CD14-positive monocyte (primary cell): ENCODE measurements at regions not wholly inside any gene's neighbourhood (a gene's known extent, or its start where the extent isn't known, plus 50 kb on each side); places are given as distances from the start of the nearest gene placed in this dataset.

Experiments
- DNase-seq, 3 donors: peaks; one replicate each; pipeline ENCODE4 v3.0.0-alpha.2; 2011 to 2022
- H2AFZ ChIP-seq: 2 replicates; pipeline ENCODE4 v1.6.0; 2012; ENCODE audit warnings: mild to moderate bottlenecking, low read depth, low read length, inconsistent platforms; ENCODE audit not compliant: insufficient read depth, poor library complexity, severe bottlenecking
- H3K27ac ChIP-seq, 2 donors: 1 replicate in 1 of 2; 2 replicates in 1 of 2; pipeline ENCODE4 v1.5.1; 2012 to 2013; ENCODE audit warnings: low read length in 2 of 2, control low read depth in 1 of 2, inconsistent platforms in 1 of 2, low read depth in 1 of 2, mild to moderate bottlenecking in 1 of 2
- H3K27me3 ChIP-seq, 2 donors: one replicate each; pipeline versions ENCODE4 v1.6.0 to v1.6.1; 2011 to 2013; ENCODE audit warnings: low read length in 2 of 2; ENCODE audit not compliant: control insufficient read depth in 2 of 2, insufficient read depth in 2 of 2
- H3K36me3 ChIP-seq, 2 donors: replicated peaks in 1 of 2; 1 replicate in 1 of 2; 2 replicates in 1 of 2; pipeline versions ENCODE4 v1.5.1 to v1.6.1; 2012 to 2013; ENCODE audit warnings: low read length in 2 of 2, control low read depth in 1 of 2, inconsistent platforms in 1 of 2, mild to moderate bottlenecking in 1 of 2; ENCODE audit not compliant: insufficient read depth in 2 of 2, control insufficient read depth in 1 of 2
- H3K4me1 ChIP-seq, 2 donors: 1 replicate in 1 of 2; 2 replicates in 1 of 2; pipeline versions ENCODE4 v1.5.1 to v1.6.1; 2012 to 2013; ENCODE audit warnings: low read length in 2 of 2, control low read depth in 1 of 2, inconsistent platforms in 1 of 2, mild to moderate bottlenecking in 1 of 2, moderate library complexity in 1 of 2; ENCODE audit not compliant: insufficient read depth in 2 of 2, control insufficient read depth in 1 of 2
- H3K4me2 ChIP-seq: replicated peaks from 2 replicates; pipeline ENCODE3; 2012; ENCODE audit warnings: low read length, moderate library complexity, mild to moderate bottlenecking; ENCODE audit not compliant: poor library complexity, severe bottlenecking; ENCODE audit errors: extremely low read depth
- H3K4me3 ChIP-seq, 3 experiments: fragments of 200-600 bp in 1 of 3; sonication (generic) in 1 of 3; replicated peaks in 1 of 3; 1 replicate in 2 of 3; 2 replicates in 1 of 3; pipeline ENCODE4 v1.5.1; 2011 to 2013; ENCODE audit warnings: low read length in 3 of 3, mild to moderate bottlenecking in 3 of 3, control low read depth in 2 of 3, low read depth in 2 of 3, inconsistent platforms in 1 of 3, moderate library complexity in 1 of 3
- H3K79me2 ChIP-seq: 2 replicates; pipeline ENCODE4 v1.6.0; 2012; ENCODE audit warnings: mild to moderate bottlenecking, control low read depth, inconsistent platforms, low read length, moderate library complexity; ENCODE audit not compliant: insufficient read depth
- H3K9ac ChIP-seq: 2 replicates; pipeline ENCODE4 v1.6.0; 2017; ENCODE audit warnings: low read length, mild to moderate bottlenecking; ENCODE audit not compliant: insufficient read depth, poor library complexity, severe bottlenecking
- H3K9me3 ChIP-seq, 2 donors: replicated peaks in 1 of 2; 1 replicate in 1 of 2; 2 replicates in 1 of 2; pipeline versions ENCODE4 v1.5.1 to v1.6.1; 2012 to 2013; ENCODE audit warnings: low read length in 2 of 2, control low read depth in 1 of 2; ENCODE audit not compliant: control insufficient read depth in 1 of 2, insufficient read depth in 1 of 2
- H4K20me1 ChIP-seq: 2 replicates; pipeline ENCODE4 v1.6.0; 2012; ENCODE audit warnings: mild to moderate bottlenecking, low read length, control low read depth, moderate library complexity; ENCODE audit not compliant: insufficient read depth
- H3K27ac Mint-ChIP-seq, 7 donors: one replicate each; pipeline ENCODE4 v1.8.0; 2020; ENCODE audit warnings: mild to moderate bottlenecking in 7 of 7, mixed read lengths in 7 of 7, moderate library complexity in 6 of 7, inconsistent platforms in 2 of 7
- H3K27me3 Mint-ChIP-seq, 3 donors: one replicate each; pipeline ENCODE4 v1.8.0; 2021 to 2022; ENCODE audit warnings: low read depth in 3 of 3, mild to moderate bottlenecking in 3 of 3, mixed read lengths in 3 of 3, moderate library complexity in 3 of 3, inconsistent platforms in 1 of 3
- H3K36me3 Mint-ChIP-seq, 2 donors: one replicate each; pipeline ENCODE4 v1.8.0; 2020; ENCODE audit warnings: mixed read lengths in 2 of 2, inconsistent platforms in 1 of 2, mild to moderate bottlenecking in 1 of 2
- H3K4me1 Mint-ChIP-seq: one replicate; pipeline ENCODE4 v1.8.0; 2020; ENCODE audit warnings: mild to moderate bottlenecking, mixed read lengths
- H3K4me3 Mint-ChIP-seq, 2 donors: one replicate each; pipeline ENCODE4 v1.8.0; 2020; ENCODE audit warnings: mild to moderate bottlenecking in 2 of 2, mixed read lengths in 2 of 2, moderate library complexity in 1 of 2
- H3K9me3 Mint-ChIP-seq, 7 donors: one replicate each; pipeline ENCODE4 v1.8.0; 2020 to 2022; ENCODE audit warnings: mixed read lengths in 7 of 7, mild to moderate bottlenecking in 6 of 7, moderate library complexity in 6 of 7, inconsistent platforms in 2 of 7
- WGBS: methylation state at CpG from one replicate; pipeline ENCODE4 v1.1.5; 2013; ENCODE audit warnings: missing lambda C conversion rate; ENCODE audit not compliant: insufficient coverage; 5-methylcytosine and 5-hydroxymethylcytosine counted together
- intact Hi-C, 2 donors: fragments of 100-400 bp; cut with micrococcal nuclease; formaldehyde crosslinking; loops; one replicate each; pipeline versions ENCODE4 v1.15.0 to v1.15.1; 2023
- TF ChIP-seq, protein P1 (sequence below): fragments of 200-600 bp; IDR thresholded peaks from one replicate; pipeline ENCODE4 v1.8.0; 2022; ENCODE audit warnings: antibody characterized with exemption, mild to moderate bottlenecking

DNA sequence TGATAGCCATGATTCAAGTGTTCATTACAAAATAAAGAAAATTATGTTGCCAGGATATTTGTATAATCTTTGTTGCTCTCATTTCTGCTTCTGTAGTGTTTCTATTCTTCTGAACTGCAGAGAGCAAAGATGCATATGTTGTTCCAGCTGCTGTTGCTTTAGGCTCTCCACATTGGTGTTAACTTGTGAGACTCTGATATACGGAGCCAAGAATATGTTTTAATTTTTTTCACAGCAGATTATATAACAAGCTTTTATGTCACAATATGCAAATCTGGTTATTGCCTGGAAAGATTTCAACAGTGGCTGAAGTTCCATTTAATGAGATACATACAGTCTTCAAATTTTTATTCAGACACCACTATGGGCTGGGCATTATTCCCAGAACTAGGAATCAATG, 655.0 kb downstream of the GRXCR1 start:
- TF ChIP-seq, protein P1, sequence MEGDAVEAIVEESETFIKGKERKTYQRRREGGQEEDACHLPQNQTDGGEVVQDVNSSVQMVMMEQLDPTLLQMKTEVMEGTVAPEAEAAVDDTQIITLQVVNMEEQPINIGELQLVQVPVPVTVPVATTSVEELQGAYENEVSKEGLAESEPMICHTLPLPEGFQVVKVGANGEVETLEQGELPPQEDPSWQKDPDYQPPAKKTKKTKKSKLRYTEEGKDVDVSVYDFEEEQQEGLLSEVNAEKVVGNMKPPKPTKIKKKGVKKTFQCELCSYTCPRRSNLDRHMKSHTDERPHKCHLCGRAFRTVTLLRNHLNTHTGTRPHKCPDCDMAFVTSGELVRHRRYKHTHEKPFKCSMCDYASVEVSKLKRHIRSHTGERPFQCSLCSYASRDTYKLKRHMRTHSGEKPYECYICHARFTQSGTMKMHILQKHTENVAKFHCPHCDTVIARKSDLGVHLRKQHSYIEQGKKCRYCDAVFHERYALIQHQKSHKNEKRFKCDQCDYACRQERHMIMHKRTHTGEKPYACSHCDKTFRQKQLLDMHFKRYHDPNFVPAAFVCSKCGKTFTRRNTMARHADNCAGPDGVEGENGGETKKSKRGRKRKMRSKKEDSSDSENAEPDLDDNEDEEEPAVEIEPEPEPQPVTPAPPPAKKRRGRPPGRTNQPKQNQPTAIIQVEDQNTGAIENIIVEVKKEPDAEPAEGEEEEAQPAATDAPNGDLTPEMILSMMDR: no peak
- Histone ChIP-seq H3K9ac (no peak overlapping the region), H3K4me2 (no peak overlapping the region), H2AFZ (no peak overlapping the region), H3K79me2 (no peaks in the 10 kb centered on the region), H3K27ac (no peak overlapping the region), H4K20me1 (no peaks in the 10 kb centered on the region), H3K27me3 (no peaks in the 10 kb centered on the region), H3K36me3 (no peaks in the 10 kb centered on the region), H3K9me3 (peaks cover 15 to 17% of the 10 kb centered on the region in 2 donors), H3K4me1 (no peaks in the 10 kb centered on the region), H3K4me3 (no peak overlapping the region)
- Mint-ChIP-seq H3K27me3 (no peaks in the 10 kb centered on the region), H3K4me3 (no peak overlapping the region), H3K9me3 (peaks cover 5 to 15% (median 9%) of the 10 kb centered on the region in 7 donors), H3K27ac (no peak overlapping the region), H3K4me1 (no peaks in the 10 kb centered on the region), H3K36me3 (no peaks in the 10 kb centered on the region)
- no peak for DNase-seq
- intact Hi-C loops: no loop called here
- WGBS: no CpG with 5 or more reads among the region's 1 CpG

DNA sequence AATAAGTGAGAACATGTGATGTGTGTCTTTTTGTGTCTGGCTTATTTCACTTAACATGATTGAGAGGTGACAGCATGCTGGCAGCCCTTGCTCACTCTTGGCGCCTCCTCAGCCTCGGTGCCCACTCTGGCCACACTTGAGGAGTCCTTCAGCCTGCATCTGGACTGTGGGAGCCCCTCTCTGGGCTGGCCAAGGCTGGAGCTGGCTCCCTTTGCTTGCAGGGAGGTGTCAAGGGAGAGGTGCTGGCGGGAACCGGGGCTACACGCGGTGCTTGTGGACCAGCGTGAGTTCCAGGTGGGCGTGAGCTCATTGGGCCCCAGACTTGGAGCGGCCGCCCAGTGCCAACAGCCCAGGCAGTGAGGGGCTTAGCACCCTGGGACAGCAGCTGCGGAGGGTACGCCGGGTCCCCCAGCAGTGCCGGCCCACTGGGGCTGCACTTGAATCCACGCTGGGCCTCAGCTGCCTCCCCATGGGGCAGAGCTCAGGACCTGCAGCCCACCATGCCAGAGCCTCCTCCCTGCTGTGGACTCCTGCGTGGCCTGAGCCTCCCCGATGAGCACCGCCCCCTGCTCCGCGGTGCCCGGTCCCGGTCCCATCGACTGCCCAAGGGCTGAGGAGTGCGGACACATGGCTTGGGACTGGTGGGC, 658.6 kb downstream of the GRXCR1 start:
- Mint-ChIP-seq H3K4me1 (no peaks in the 10 kb centered on the region), H3K36me3 (no peaks in the 10 kb centered on the region), H3K27me3 (no peaks in the 10 kb centered on the region), H3K9me3 (peaks cover 11 to 23% (median 14%) of the 10 kb centered on the region in 7 donors), H3K27ac (no peak overlapping the region), H3K4me3 (no peak overlapping the region)
- H2AFZ ChIP-seq: no peak overlapping the region
- no peaks in the 10 kb centered on the region for H3K36me3 ChIP-seq
- H3K4me1 ChIP-seq: no peaks in the 10 kb centered on the region
- TF ChIP-seq, protein P1: no peak
- intact Hi-C loops: no loop called here
- WGBS: 82% methylated on average over 23 of the region's 24 CpGs
- peaks cover 28 to 31% of the 10 kb centered on the region in 2 donors for H3K9me3 ChIP-seq
- no peak overlapping the region for H3K4me2 ChIP-seq
- no peak overlapping the region for H3K9ac ChIP-seq
- no peak for DNase-seq
- H4K20me1 ChIP-seq: no peaks in the 10 kb centered on the region
- H3K4me3 ChIP-seq: no peak overlapping the region
- H3K27ac ChIP-seq: no peak overlapping the region
- no peaks in the 10 kb centered on the region for H3K27me3 ChIP-seq
- H3K79me2 ChIP-seq: no peaks in the 10 kb centered on the region
